Amniotic stem cell (primary cell): ENCODE measurements at regions not wholly inside any gene's neighbourhood (a gene's known extent, or its start where the extent isn't known, plus 50 kb on each side); places are given as distances from the start of the nearest gene placed in this dataset.

ENCODE experiments used
- DNase-seq: peaks from one replicate; lab custom pipeline; 2025; lab: John Stamatoyannopoulos, UW

GRCh38 chr3:147589016-147589415, 179.9 kb downstream of the ZIC1 start:
- no peak for DNase-seq

DNA sequence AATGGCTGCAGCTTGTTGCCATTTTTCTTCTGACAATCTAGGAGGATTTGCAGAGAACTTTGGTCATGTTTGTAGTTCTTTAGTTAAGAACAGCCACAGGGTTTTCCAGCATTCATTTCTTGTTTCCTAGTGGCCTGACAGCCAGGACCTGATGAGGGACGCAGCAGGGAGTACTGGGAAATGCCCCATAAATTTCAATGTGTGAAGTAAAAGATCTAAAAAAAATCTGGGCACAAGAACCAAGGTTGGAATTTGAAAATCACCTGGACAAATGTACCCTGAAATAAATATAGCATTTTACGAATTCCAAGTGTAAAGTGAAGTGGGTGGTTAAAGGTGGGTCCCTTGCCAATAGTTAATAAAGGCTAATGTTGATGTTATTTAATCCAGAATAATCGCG, 195.0 kb downstream of the ZIC1 start:
- no peak for DNase-seq

- DNase-seq: no peak
These were observed 204.6 kb downstream of the ZIC1 start for GRCh38 chr3:147613725-147614124.

DNA sequence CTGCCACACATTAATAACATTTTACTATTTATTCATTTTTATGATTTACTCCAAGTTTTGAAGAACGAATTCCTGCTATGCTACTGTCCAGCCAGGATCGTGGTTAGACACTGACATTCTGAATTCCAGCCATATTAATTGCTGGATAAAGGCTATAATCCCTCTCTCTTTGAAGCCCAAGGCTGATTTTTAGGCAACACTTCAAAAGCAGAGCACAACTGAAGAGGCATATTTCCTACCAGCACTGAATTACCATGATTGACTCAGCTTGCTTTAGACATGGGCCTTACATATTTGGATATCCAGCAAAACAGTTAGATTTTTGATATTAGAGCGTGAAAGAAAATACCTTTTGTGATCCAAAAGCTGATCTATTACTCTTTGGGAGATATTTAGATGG, 205.0 kb downstream of the ZIC1 start:
- DNase-seq: no peak

- no peak for DNase-seq
These were observed 205.9 kb downstream of the ZIC1 start for GRCh38 chr3:147615035-147615434.

DNA sequence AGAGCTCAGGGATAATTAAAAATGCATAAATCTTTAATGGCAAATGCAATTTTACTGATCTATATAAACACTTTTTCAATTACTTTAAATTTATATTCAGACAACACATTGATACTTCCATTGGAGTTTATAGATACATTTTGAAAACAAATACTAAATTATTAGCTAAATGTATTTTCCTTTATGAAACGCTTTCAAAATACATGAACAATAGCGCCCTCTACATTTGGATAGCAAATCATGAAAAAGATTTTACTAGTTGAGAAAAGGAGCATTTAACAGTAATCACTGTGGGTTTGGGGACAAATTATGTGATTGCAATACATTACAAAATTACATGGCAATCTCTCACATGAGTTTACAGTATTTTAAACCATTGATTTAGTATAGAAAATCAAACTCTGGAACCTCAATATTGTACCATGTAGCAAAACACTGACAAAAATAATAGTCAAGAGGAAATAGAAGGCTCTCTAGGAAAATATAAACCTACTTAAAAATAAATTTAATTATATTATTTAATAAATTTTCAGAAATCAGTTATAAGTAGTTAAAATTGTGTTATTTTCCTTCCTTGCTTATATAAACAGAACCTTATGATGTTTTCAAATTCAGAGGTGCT, 207.9 kb downstream of the ZIC1 start:
- no peak for DNase-seq

DNA sequence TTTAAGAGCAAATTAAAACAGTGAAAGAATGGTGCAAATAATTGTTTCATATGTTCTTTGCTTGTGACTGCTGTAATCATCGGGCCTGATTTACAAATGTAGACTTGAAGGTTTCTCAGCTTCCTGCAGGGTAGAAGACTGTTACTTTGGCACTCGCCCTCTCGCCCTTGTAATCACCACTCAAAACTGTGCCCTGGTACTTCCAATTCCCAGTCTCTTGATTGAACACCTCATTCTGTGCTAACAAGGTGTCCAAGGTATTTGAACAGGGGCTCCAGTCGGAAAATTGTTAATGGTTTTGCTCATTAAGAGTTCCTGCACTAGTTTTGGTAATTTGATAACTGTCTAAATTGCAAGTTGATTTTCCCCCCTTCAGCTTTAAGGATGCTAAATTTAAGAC, 209.5 kb downstream of the ZIC1 start:
- DNase-seq: no peak

DNA sequence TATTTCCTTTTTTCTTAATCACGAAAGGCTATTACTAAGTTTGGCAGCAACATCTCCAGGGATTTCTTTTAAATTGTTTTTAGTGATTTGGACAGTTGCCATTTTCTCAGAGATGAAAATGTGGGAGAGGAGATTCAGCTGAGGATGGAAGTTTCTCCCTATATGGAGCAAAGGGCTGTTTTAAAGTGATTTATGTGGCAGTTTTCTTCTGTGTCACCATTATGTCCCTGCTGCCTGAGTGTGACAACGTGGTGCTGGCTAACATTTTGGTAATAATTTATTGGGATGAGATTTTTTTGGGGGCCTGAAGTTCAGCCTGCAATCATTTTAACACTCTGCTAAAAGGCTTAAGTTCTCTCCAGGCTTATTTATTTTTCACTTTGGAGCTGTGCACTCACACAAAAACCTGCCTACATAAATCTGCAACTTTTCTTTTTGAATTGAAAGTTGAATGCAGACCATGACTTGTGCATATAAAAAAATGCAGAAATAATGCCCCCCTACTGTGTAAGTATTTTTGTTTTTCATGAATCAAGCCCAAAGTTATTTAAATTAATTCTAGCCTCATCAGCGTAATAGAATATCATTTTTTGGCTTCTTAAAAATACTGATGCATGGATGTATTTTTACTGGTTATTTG, 210.9 kb downstream of the ZIC1 start:
- DNase-seq: no peak

- no peak for DNase-seq
These were observed 211.7 kb downstream of the ZIC1 start for GRCh38 chr3:147620906-147621305.

- DNase-seq: no peak
These were observed 221.8 kb downstream of the ZIC1 start for GRCh38 chr3:147630921-147631415.

DNA sequence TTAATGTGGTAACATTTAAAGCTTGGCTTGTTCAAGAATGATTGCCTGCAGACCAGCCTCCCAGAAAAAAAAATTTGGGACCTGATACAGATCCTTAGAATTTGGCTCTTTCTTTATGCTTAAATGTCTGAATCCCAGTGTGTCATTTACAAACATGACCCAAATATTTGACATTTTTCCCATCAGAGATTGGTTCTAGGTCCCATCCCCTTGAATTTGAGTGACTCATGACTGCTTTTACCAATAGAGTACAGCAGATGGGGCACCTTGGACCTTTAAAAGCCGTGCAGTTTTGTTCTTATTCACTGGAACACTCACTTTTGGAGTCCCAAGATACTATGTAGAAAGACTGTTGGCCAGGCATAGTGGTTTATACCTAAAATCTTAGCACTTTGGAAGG, 231.6 kb downstream of the ZIC1 start:
- no peak for DNase-seq

DNA sequence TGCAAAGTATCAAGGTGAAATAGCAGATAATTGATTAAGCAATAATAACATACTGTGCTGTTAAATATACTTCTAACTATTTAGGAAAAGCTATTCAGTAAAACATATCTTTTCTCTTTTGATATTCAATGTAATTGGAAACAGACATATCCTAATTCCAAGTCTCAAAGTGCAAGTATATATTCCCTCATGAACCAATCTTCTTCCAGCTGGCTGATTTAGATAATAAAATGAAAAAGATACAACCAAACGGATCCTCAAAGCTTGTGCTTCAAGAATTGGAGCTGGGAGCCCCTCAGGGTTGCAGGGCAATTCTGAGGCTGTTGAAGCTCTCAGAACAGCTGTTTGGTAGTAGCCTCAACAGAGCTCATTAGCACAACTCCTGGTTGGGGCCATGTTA, 236.6 kb downstream of the ZIC1 start:
- no peak for DNase-seq

GRCh38 chr3:147649475-147649874, 240.3 kb downstream of the ZIC1 start:
- DNase-seq: no peak

GRCh38 chr3:147651107-147651778, 242.1 kb downstream of the ZIC1 start:
- no peak for DNase-seq

DNA sequence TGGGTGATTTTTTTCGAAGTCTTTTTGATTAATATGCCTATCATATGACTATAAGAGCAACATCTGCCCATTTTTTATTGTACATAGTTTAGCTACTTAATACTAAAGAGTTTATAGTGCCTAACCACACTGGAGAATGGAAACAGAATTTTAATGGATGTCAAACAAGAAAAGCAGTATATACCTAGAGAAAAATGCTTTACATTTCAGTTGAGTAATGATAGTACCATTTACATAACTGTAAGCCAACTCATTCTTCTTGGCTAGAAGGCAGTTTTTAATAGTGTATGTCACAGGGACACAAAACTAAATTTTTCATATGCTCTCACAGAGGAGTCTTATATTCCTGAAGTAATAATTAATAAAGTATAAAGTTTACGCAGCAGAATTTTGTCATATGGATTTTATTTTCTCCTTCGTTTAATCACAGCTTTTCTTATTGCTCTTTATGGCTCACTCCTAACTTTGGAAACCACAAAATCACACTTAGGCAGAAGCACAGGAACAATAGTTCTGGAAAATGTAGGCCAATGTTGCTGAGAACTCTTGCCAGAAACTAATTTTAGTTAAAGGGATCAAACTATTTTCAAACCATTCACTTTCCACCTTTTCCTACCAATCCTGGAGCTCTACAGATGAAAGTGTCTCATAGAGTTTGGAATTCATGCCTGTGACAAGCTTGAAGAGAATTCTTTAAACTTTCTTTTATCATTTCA, 243.6 kb downstream of the ZIC1 start:
- no peak for DNase-seq

DNA sequence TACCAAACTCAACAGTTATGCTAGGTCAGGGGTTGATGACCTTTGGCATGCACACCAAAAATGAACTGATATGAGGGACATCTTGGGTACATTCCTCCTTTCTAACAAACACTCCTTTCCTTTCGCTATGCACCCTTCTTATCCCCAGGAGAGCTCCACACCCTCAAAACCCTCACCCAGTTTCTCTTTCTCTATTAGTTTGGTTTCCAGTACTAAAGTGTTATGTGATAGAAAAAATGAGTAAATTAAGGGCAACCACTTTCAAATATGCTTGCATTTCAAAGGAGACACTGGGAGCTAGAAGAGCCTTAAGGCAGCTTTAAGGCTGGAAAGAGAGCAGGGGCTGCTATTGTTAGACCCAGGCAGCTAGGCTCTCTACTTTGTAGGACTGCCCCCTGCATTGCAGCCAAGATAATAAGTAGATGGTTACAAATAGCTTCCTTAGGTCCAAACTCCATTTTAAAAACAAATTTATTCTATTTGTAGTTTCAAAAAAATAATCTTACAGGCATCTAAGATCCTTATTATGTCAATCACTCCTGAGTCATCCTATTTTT, 244.3 kb downstream of the ZIC1 start:
- no peak for DNase-seq

- DNase-seq: no peak
These were observed 245.7 kb downstream of the ZIC1 start for GRCh38 chr3:147654827-147655226.

GRCh38 chr3:147655236-147655635, 246.1 kb downstream of the ZIC1 start:
- DNase-seq: no peak

- DNase-seq: no peak
These were observed 246.9 kb downstream of the ZIC1 start for GRCh38 chr3:147656023-147656422.

GRCh38 chr3:147661916-147662315, 252.8 kb downstream of the ZIC1 start:
- no peak for DNase-seq

- DNase-seq: no peak
These were observed 253.5 kb downstream of the ZIC1 start for GRCh38 chr3:147662705-147663104.

GRCh38 chr3:147669077-147669476, 259.9 kb downstream of the ZIC1 start:
- DNase-seq: no peak
